Kidney glomerular epithelial cell (primary cell): ENCODE measurements at regions not wholly inside any gene's neighbourhood (a gene's known extent, or its start where the extent isn't known, plus 50 kb on each side); places are given as distances from the start of the nearest gene placed in this dataset.
"Not testable (repeated sequence)": the region's sequence is repeated elsewhere in the genome, so short reads cannot be mapped to it uniquely, and the experiment has no call there.

Experiments
- DNase-seq: peaks from one replicate; lab custom pipeline; 2025; lab: John Stamatoyannopoulos, UW

DNA sequence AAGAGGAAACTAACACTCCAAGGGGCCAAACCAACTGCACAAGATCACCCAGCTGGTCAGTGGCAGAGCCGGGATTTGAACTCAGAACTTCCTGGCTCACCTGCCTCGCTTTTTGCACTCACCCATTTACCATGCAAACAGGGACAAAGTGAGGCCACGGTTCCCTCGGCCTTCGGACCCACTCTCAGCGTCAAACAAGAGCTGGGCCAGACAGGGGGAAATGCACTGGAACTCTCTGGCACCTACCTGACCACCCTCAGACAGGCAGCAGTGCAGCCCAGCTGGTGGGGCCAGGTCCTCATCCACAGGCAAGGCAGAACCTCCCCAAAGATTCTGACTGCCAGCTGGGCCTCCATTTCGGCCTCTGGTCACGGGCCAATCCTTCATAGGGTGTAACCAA, 93.7 kb upstream of the SRSF6 start:
- no peak for DNase-seq

DNA sequence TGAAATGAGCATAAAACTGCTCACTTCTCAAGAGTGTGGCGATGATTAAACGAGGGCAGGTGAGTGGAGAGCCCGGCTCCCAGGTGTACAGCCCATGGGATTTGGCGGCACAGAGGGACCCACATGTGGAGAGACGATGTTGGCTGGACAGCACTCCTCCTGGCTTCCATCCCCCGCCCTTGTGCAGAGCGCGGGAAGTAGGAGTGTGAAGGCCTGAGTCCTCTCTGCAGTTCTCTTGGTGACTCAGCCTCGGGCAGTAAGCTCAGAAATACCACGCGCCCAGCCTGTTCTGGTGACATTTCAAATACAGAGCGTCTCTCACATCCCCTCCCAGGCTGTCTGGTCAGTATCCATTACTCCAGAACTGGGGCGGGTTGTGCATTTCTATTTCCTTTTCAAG, 94.2 kb upstream of the SRSF6 start:
- no peak for DNase-seq

DNA sequence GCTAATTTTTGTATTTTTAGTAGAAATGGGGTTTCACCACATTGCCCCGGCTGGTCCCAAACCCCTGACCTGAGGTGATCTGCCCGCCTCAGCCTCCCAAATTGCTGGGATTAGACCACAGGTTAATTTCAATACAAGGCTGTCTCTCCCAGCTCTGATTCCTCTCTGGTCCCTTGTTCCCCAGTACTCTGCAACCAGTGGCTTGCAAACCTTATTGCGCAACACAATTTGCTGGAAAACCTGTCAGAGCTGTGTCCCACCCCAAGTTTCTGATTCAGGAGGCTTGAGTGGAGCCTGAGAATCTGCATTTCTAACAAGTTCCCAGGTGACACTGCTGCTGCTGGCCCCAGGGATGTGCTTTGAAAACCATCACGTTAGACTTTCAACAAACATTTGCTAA, 96.2 kb upstream of the SRSF6 start:
- no peak for DNase-seq

DNA sequence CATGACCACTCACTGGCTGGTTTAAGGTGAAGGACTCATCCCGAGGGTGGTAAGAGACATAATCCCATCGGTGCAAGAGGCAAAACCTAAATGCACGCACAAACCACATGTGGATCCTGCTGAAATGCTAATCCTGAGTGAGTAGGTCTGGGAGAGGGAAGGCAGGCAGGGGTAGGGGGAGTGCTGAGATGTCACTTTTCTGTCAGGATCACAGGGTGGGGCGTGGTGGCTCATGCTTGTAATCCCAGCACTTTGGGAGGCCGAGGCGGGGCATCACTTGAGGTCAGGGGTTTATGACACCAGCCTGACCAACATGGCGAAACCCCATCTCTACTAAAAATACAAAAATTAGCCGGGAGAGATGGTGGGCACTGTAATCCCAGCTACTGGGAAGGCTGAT, 97.7 kb upstream of the SRSF6 start:
- no peak for DNase-seq

DNA sequence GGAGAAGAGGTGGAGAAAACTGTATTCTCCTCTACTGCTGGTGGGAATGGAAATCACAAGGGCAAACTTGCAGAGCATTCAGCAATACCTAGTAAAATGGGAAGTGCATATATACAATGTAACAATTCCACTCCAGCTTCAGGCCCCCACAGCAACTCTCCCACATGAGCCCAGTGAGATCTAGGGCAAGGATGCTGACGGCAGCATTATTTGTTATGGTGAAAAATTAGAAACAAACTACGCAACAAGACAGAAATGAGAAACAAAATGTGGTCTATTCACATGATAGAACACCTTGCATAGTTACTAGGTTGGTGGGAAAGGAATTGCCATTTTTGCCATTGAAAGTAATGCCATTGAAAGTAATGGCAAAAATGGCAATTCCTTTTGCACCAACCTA, 98.9 kb upstream of the SRSF6 start:
- no peak for DNase-seq

DNA sequence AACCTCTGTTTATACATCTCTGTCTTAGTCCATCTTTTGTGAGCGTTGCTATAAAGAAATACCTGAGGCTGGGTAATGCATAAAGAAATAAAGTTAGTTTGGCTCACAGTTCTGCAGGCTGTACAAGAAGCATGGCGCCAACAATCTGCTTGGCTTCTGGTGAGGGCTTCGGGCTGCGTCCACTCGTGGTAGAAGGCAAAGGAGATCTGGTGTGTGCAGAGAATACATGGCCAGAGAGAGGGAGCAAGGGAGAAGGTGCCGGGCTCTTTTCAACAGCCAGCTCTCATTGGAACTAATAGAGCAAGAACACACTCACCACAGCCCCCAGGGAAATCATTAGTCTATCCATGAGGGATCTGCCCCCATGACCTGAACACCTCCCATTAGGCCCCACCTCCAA, 100.3 kb upstream of the SRSF6 start:
- no peak for DNase-seq

DNA sequence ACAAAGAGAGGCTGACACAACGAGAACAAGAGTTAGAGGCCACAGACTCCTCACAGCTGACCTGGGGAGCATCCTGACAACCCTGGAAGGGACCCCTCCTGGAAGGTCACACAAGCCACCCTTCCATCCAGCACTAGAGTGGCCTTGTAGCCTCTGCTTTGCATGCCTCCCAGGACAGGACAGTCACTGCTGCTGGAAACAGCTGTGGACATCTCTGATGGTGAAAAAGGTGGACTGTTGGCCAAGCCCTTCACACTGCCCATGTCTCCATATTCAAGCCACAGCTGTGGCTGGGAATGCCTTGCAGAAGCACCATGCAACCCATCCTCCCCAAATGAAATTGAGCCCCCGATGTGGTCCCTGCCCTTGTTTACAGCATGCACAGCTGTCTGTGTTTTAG, 102.1 kb upstream of the SRSF6 start:
- DNase-seq, result no peak

DNA sequence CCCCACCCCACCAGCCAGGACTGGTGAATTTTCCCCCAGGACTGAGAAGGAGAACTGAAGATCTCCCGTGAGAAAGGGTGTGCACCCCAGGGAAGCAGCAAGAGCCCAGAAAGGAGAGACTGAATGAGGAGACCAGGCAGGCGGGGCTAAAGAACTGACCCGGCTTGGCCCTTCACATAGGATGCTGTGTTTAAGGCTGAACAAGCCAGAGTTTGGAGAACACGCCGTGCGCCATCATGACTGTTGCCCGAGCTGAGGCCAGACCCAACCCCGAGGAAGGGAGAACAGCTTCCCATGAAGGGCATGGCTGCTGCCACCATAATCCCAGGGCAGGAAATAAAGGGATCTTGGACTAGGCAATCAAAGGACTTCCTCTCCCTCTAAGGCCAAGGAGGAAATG, 104.7 kb upstream of the SRSF6 start:
- DNase-seq, result no peak

DNA sequence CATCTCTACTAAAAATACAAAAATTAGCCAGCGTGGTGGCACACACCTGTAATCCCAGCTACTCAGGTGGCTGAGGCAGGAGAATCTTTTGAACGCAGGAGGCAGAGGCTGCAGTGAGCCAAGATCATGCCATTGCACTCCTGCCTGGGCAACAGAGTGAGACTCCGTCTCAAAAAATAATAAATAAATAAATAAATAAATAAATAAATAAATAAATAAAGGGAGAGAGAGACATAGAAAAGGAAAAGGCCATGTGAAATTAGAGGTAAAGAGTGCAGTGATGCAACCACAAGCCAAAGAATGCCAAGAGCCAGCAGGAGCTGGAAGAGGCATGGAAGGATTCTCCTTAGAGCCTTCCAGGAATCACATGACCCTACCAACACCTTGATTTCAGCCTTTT, 107.0 kb upstream of the SRSF6 start:
- not testable (repeated sequence) for DNase-seq

DNA sequence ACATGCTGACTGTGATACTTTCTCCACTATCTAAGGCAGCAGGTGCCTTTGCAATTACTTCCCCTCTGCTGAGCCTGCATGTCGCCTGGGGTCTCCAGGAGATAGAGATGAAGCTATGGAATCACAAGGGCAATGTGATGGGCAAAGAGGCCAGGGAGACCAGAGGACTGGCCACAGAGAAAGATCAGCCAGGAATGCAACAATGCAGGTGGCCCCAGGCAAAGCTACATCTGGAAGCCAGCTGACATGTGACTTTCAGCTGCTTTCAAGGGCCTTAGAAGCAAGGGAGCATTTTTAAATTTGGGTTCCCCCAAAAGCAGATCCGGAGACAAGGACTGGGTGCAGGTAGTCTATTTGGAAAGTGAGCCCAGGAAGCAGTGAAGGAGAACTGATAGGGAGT, 107.9 kb upstream of the SRSF6 start:
- no peak for DNase-seq

DNA sequence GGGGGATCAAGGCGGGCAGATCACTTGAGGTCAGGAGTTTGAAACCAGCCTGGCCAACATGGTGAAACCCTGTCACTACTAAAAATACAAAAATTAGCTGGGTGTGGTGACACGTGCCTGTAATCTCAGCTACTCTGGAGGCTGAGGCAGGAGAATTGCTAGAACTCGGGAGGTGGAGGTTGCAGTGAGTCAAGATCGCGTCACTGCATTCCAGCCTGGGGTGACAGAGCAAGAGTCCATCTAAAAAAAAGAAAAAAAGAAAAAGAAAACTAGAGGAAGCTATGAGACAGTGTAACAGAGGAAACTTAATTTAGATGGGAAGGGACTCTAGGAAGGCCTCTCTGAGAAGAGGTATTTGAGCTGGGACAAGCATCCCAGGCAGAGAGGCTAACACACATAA, 109.9 kb upstream of the SRSF6 start:
- DNase-seq, result not testable (repeated sequence)

DNA sequence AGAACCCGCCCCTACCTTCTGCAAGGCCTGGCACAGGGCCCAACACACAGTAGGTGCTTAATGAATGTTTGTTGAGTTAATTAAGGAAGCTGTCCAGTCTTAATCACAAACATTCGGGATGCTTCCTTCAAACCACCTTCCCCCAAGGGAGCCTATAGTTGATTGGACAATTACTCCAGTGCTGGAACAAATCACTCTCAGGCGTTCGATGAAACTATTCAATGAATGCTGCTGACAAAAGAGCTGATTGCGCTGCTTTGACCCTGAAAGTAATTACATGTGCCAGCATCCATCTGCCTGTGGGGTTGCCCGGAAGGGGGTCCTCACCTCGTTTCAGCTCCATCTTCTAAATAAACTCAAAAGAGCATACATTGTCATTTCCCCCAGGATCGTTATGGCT, 112.0 kb upstream of the SRSF6 start:
- no peak for DNase-seq

DNA sequence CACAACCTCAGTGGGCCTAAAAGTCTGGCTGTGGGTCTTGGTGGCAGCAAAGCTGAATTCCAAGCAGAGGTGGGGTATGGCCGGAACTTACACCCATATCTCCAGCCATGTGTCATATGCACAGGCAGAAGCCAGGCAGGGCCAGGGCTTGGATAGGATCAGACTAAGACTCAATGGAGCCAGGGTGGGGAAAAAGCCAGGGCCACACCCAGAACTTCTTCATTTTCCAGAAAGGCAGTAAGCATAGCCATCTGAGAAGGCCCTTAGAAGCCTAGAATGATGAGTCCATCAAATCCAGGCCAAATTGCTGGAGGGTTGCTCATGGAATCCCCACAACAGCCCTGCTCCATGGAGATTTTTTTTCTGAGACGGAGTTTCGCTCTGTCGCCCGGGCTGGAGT, 116.2 kb upstream of the SRSF6 start:
- no peak for DNase-seq

DNA sequence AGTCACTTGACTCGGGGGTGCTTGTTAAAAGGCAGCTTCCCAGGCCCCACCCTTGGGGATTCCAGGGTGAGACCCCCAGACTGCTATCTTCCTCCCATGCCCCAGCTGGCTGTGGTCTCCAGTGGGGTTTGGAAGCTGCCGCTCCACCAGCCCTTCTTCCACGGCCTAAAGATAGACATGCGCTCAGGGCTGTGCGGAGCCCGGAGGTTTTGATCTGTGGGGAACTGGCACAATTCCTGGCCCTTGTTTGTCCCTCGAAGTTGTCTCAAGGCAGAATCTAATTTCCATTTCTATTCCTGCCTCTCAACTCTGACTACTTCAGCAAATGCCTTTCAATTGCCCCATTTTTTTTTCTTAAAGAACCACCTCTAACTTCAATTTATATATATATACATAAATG, 120.7 kb upstream of the SRSF6 start:
- no peak for DNase-seq

DNA sequence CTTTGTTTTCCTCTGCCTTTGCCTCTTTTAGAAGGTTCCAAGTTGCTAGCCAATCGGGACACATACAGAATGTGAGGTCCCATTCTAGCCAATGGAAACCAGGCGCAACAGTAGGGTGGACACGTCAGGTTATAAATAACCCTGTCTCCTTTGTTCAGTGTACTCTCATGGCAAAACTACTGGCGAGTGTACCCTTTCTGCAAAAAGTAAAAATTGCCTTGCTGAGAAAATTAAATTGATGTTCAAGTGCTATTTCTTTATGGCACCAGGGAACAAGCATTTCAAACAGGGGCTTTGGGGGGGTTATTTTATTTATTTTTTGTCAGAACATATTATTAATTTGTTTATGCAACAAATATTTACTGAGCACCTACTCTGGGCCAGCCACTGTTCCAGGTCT, 123.6 kb upstream of the SRSF6 start:
- DNase-seq, result no peak

DNA sequence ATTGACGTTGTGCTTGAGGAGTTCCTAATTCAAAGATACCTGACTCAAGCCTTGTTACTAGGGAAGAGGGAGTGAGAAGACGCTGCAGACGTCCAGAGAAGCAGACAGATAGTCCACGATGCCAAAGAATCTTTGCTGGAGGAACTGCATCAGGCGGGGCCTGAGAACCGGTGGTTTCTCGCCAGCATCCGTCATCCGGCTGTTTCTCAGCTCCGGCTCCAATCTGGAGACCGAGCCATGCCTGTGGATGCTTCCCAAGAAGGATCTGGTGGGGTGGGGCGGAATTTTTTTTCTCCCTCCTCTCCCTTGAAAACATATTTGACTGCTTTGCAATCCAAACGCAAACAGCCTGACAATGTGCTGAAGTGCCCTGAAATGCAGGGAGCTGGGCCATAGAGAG, 125.8 kb upstream of the SRSF6 start:
- no peak for DNase-seq

DNA sequence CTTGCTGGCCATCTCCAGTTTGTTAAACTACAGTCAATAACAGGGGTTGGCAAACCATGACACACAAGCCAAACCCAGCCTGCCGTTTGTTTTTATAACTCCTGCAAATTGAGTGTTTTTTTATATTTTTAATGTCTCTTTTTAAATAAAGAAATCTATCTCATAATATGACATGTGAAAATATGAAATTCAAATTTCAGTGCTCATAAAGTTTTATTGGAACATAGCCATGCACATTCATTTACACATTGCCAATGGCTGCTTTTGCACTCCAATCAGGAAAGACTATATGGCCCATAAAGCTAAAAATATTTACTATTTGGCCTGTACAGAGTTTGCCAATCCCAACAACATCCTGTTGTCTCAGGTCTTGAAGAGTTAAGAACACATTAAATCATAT, 129.0 kb upstream of the SRSF6 start:
- DNase-seq, result no peak

DNA sequence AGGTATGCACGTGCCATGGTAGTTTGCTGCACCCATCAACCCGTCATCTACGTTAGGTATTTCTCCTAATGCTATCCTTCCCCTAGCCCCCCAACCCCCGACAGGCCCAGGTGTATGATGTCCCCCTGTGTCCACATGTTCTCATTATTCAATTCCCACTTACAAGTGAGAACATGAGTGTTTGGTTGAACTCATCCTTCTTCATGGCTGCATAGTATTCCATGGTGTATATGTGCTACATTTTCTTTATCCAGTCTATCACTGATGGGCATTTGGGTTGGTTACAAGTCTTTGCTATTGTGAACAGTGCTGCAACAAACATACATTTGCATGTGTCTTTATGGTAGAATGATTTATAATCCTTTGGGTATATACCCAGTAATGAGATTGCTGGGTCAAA, 130.5 kb upstream of the SRSF6 start:
- not testable (repeated sequence) for DNase-seq

DNA sequence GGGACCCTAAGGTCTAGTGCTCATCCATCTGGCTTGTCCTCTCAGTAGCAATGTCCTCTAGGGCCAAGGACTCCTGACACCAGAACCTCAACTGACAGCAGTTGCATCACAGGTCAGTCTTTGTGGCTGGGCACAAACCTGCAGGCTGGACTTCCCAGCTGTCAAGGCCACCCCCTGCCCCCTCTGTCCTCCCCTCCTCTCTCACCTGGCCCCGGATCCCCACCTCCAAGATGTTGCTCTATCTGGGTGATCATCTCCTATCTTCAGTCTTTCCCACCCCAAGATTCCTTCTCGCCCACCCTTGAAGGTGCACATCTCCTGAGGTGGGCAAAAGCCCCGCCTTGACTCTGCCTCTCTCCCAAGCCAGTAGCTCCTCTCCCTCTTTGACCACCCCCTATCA, 131.8 kb upstream of the SRSF6 start:
- no peak for DNase-seq

DNA sequence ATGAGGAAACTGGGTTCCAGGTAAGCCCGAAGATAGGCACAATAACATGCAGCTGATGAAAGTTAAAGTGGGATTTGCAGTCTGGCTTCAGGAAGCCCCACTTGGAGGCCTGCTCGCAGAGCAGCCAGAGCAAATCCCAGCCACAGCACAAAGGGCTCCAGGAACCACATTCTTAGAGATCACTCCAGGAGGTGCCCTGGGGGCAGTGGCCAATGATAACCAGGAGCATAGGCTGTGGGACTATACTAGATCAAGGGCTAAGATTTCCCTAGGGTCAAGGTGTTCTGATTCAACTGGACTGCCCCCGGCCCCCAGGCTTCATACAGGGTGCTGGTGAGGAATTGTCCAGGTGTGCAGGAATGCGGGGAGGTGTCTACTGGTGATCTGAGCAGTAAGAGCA, 133.9 kb upstream of the PTPRT start:
- no peak for DNase-seq

DNA sequence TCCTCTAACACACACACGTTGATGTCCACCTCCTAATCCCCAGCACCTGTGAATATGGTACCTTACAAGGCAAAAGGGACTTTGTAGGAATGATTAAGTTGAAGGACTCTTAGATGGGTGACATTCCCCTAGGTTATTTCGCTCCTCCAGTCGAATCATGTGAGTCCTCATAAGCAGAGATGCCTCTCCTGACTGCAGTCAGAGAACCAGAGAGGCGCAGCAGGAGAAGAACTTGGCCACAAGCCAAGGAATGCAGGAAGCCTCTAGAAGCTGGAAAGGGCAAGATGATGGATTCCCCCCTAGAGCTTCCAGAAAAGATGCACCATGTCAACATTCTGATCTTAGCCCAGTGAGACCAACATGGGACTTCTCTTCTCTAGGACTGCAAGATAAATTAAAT, 133.1 kb upstream of the PTPRT start:
- no peak for DNase-seq

DNA sequence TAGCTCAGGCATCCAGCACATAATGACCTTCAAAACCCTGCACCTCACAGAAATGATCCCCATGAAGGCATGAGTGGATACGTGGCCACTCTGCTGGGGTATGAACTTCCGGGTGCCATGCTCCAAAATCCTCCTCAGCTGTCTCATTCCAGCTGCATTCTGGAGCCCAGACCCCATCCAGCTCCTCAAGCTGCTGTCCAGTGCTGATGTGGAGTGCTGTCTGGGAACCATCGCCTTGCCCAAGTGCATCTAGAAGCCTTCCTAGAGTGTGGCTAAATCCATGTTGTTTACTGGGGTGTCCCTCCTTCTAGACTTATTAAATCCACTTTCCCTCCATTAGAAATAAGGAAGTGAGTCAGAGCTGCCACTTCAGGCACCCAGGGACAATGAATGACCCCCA, 130.8 kb upstream of the PTPRT start:
- no peak for DNase-seq

DNA sequence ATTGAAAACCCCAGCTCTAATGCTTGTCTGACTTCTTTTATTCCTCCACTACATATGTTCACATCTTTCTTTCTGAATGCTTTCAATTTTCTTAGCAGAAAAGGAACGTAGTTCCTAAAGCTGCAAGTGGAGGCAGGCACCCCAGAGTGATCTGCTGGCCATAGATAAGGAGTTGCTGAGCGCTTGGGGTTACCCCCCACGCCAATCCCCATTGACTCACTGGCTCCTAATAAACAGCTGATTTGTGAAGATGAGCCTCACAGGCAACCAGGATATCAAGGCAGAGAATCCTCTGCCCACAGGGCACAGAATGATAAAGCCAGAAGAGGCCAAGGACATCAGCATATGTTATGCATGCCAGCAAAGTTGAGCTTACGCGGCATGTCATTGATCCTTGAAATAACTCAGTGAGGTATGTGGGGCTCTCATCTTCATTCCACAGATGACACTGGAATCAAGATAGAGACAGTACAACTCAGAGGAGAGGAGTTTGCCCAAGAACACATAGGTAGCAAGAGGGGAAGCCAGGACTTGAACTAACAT, 129.1 kb upstream of the PTPRT start:
- DNase-seq, result no peak

DNA sequence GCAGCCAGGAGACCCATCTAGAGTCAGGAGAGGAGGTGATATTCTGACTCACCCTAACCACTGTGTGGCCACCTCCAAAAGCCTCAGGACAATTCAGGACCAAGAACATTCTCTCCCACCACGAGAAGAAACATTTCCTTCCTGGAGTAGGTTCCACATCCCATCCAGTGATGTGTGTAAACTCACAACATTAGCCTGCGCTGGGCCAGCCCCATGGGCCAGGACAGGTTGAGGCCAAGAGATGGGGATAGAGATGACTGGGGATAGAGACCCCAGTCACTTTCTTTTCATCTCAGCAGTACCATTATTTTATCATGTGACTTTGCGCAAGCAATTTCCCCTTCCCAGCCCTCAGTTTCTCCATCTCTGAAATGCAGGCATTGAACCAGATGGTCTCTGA, 126.6 kb upstream of the PTPRT start:
- no peak for DNase-seq

DNA sequence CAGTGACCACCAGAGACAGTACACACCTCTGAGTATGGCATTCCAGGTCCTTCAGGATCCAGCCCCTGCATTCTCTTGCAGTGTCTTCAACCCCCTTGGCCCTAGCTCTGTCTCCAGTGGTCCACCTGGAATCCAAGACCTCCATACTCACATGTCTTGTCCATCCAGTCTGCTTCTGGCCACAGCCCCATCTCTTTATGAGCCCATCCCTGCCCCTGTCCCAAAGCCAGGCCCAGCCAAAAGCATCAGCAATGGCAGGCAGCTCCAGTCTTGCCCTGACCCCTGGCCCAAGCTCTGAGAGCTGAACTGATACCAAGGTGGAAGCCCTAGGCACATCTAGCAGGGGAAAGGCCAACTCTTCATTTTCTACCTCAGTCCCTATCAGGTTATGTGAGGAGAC, 119.6 kb upstream of the PTPRT start:
- no peak for DNase-seq
